ENCODE measurements at regions not wholly inside any gene's neighbourhood (a gene's known extent, or its start where the extent isn't known, plus 50 kb on each side); places are given as distances from the start of the nearest gene placed in this dataset.

- no peak overlapping the region for H3K4me3 ChIP-seq (ENCODE audit: low read depth, low read length)
Observed at GRCh38 chr17:72311004-72311403, 190.2 kb downstream of the SOX9 start.

GRCh38 chr17:72315122-72315913, 194.5 kb downstream of the SOX9 start:
- no peak for TF ChIP-seq CTCF (IDR thresholded peaks at IDR 0.05; ENCODE audit: borderline replicate concordance, insufficient read depth, low read depth, low read length)
- H3K4me3 ChIP-seq (ENCODE audit: low read depth, low read length) = no peak overlapping the region

More at GRCh38 chr17:72311004-72311403, 190.2 kb downstream of the SOX9 start:
- no peak for TF ChIP-seq CTCF (IDR thresholded peaks at IDR 0.05; ENCODE audit: borderline replicate concordance, insufficient read depth, low read depth, low read length)

GRCh38 chr17:72318131-72318530, 197.3 kb downstream of the SOX9 start:
- TF ChIP-seq CTCF (IDR thresholded peaks at IDR 0.05; ENCODE audit: borderline replicate concordance, insufficient read depth, low read depth, low read length) = no peak
- H3K4me3 ChIP-seq (ENCODE audit: low read depth, low read length) = no peak overlapping the region

- TF ChIP-seq CTCF (IDR thresholded peaks at IDR 0.05; ENCODE audit: borderline replicate concordance, insufficient read depth, low read depth, low read length) = no peak
- H3K4me3 ChIP-seq (ENCODE audit: low read depth, low read length) = no peak overlapping the region
Observed at GRCh38 chr17:72321896-72322295, 201.1 kb downstream of the SOX9 start.

GRCh38 chr17:72332367-72332766, 211.5 kb downstream of the SOX9 start:
- no peak for TF ChIP-seq CTCF (IDR thresholded peaks at IDR 0.05; ENCODE audit: borderline replicate concordance, insufficient read depth, low read depth, low read length)
- H3K4me3 ChIP-seq (ENCODE audit: low read depth, low read length) = no peak overlapping the region

GRCh38 chr17:72333570-72333969, 212.8 kb downstream of the SOX9 start:
- no peak overlapping the region for H3K4me3 ChIP-seq (ENCODE audit: low read depth, low read length)
- no peak for TF ChIP-seq CTCF (IDR thresholded peaks at IDR 0.05; ENCODE audit: borderline replicate concordance, insufficient read depth, low read depth, low read length)

- no peak overlapping the region for H3K4me3 ChIP-seq (ENCODE audit: low read depth, low read length)
- TF ChIP-seq CTCF (IDR thresholded peaks at IDR 0.05; ENCODE audit: borderline replicate concordance, insufficient read depth, low read depth, low read length) = no peak
Observed at GRCh38 chr17:72334205-72334604, 213.4 kb downstream of the SOX9 start.
